GM12878 (cell line): ENCODE measurements at regions not wholly inside any gene's neighbourhood (a gene's known extent, or its start where the extent isn't known, plus 50 kb on each side); places are given as distances from the start of the nearest gene placed in this dataset.

Experiments
- ATAC-seq: fragments of 200-7000 bp; cut with Tn5 transposase; 3 replicates; pipeline ENCODE4 v1.9.1; 2020; ENCODE audit warnings: mild to moderate bottlenecking, moderate library complexity
- BruUV-seq: library from RNA; stranded (reverse); fragments of 400-500 nt; replicated peaks from 2 replicates; lab custom pipeline; 2021; lab: Mats Ljungman, UMichigan
- CTCF ChIA-PET: fragments of 300-600 bp; sonication (Branson Sonifier 250); formaldehyde crosslinking; extraction: SDS; loops from one replicate; lab custom pipeline; 2021; ENCODE audit warnings: inconsistent platforms; lab: Yijun Ruan, JAX
- POLR2A ChIA-PET: fragments of 350-600 bp; formaldehyde crosslinking; extraction: SDS; loops from one replicate; lab custom pipeline; 2021; ENCODE audit warnings: inconsistent platforms; lab: Charles Lee
- RAD21 ChIA-PET: fragments of 300-600 bp; sonication (Branson Sonifier 250); formaldehyde crosslinking; loops from one replicate; lab custom pipeline; 2023; ENCODE audit warnings: antibody characterized with exemption; ENCODE audit not compliant: unreplicated experiment; lab: Charles Lee
- SMC1A ChIA-PET: fragments of 300-600 bp; sonication (Branson Sonifier 250); formaldehyde crosslinking; loops from one replicate; lab custom pipeline; 2023; ENCODE audit not compliant: unreplicated experiment, uncharacterized antibody; lab: Charles Lee
- DNase-seq: peaks from one replicate; pipeline ENCODE4 v3.0.0-alpha.2; 2011; ENCODE audit warnings: low read depth, low spot score
- FAIRE-seq: peaks from 3 replicates; lab custom pipeline; 2011; peaks lifted over from hg19 to GRCh38; lab: Jason Lieb, UNC
- H2AFZ ChIP-seq: 2 replicates; pipeline ENCODE4 v1.6.0; 2011; ENCODE audit warnings: low read depth, low read length, control low read depth; ENCODE audit not compliant: control insufficient read depth
- H3K27ac ChIP-seq: 2 replicates; pipeline ENCODE4 v1.5.1; 2011; ENCODE audit warnings: control low read depth; ENCODE audit not compliant: control insufficient read depth, insufficient read depth
- H3K27me3 ChIP-seq, 2 experiments: replicated peaks in 1 of 2; 2 replicates each; pipeline versions ENCODE4 v1.6.0 to v1.6.1; 2011; ENCODE audit warnings: low read length in 1 of 2; ENCODE audit not compliant: control insufficient read depth in 2 of 2, insufficient read depth in 2 of 2
- H3K36me3 ChIP-seq, 2 experiments: 2 replicates each; pipeline ENCODE4 v1.5.1; 2011; ENCODE audit warnings: low read length in 1 of 2; ENCODE audit not compliant: control insufficient read depth in 2 of 2, insufficient read depth in 2 of 2
- H3K4me1 ChIP-seq: 2 replicates; pipeline ENCODE4 v1.6.1; 2011; ENCODE audit warnings: mild to moderate bottlenecking, low read length, moderate library complexity, mixed read lengths; ENCODE audit not compliant: control insufficient read depth, insufficient read depth
- H3K4me2 ChIP-seq: 2 replicates; pipeline ENCODE4 v1.6.0; 2011; ENCODE audit warnings: control low read depth; ENCODE audit not compliant: control insufficient read depth, insufficient read depth
- H3K4me3 ChIP-seq: fragments of 200-600 bp; sonication (generic); 2 replicates; pipeline ENCODE4 v1.5.1; 2016
- H3K79me2 ChIP-seq: 2 replicates; pipeline ENCODE4 v1.6.0; 2011; ENCODE audit warnings: low read length; ENCODE audit not compliant: control insufficient read depth, insufficient read depth
- H3K9ac ChIP-seq: 2 replicates; pipeline ENCODE4 v1.8.0; 2011; ENCODE audit warnings: low read length, control low read depth, mixed read lengths; ENCODE audit not compliant: control insufficient read depth, insufficient read depth
- H3K9me3 ChIP-seq: replicated peaks from 3 replicates; pipeline ENCODE4 v1.5.1; 2011; ENCODE audit warnings: mild to moderate bottlenecking, low read length; ENCODE audit not compliant: control insufficient read depth, insufficient read depth
- H4K20me1 ChIP-seq: 2 replicates; pipeline ENCODE4 v1.6.0; 2011; ENCODE audit not compliant: control insufficient read depth, insufficient read depth
- ATF7 ChIP-seq: fragments of 450-650 bp; IDR thresholded peaks from 2 replicates; pipeline ENCODE4 v1.6.1; 2016; ENCODE audit warnings: low read depth, mild to moderate bottlenecking
- DPF2 ChIP-seq: fragments of 450-650 bp; IDR thresholded peaks from 2 replicates; pipeline ENCODE4 v1.6.1; 2017; ENCODE audit warnings: mild to moderate bottlenecking
- EGR1 ChIP-seq, 2 experiments: IDR thresholded peaks; 1 replicate in 1 of 2; 2 replicates in 1 of 2; pipeline ENCODE4 v1.6.1; 2011 to 2012; ENCODE audit warnings: low read depth in 2 of 2, low read length in 2 of 2, borderline replicate concordance in 1 of 2, mild to moderate bottlenecking in 1 of 2, moderate library complexity in 1 of 2
- FOXK2 ChIP-seq: fragments of 450-650 bp; IDR thresholded peaks from 2 replicates; pipeline ENCODE4 v1.6.1; 2017; ENCODE audit warnings: mild to moderate bottlenecking, moderate library complexity
- KDM1A ChIP-seq: fragments of 200-600 bp; sonication (generic); IDR thresholded peaks from 2 replicates; pipeline ENCODE4 v1.6.1; 2016; ENCODE audit warnings: borderline replicate concordance
- MTA2 ChIP-seq: fragments of 450-650 bp; IDR thresholded peaks from 2 replicates; pipeline ENCODE4 v1.6.1; 2016; ENCODE audit warnings: low read depth, mild to moderate bottlenecking, moderate library complexity
- RAD51 ChIP-seq: fragments of 450-650 bp; IDR thresholded peaks from 2 replicates; pipeline ENCODE4 v1.6.1; 2016; ENCODE audit warnings: moderate library complexity, mild to moderate bottlenecking, inconsistent platforms
- ZBED1 ChIP-seq: IDR thresholded peaks from 2 replicates; pipeline ENCODE4 v1.6.1; 2016; ENCODE audit warnings: borderline replicate concordance
- ZNF622 ChIP-seq: fragments of 450-650 bp; IDR thresholded peaks from 2 replicates; pipeline ENCODE4 v1.6.1; 2017; ENCODE audit warnings: mild to moderate bottlenecking, inconsistent platforms
- ZZZ3 ChIP-seq: IDR thresholded peaks from 2 replicates; pipeline ENCODE4 v1.6.1; 2011; ENCODE audit warnings: low read depth; ENCODE audit not compliant: control insufficient read depth, insufficient read length
- WGBS: methylation state at CpG from one replicate; pipeline ENCODE4 v1.1.6; 2016; ENCODE audit warnings: low lambda C conversion rate; ENCODE audit not compliant: insufficient replicate concordance, insufficient coverage; ENCODE audit errors: missing lambda C conversion rate; 5-methylcytosine and 5-hydroxymethylcytosine counted together
- in situ Hi-C: fragments of 300-500 bp; cut with MboI; formaldehyde crosslinking; loops from 9 replicates; pipeline ENCODE4 v1.14.3; 2018; ENCODE audit warnings: mixed read lengths
- intact Hi-C: fragments of 100-400 bp; cut with micrococcal nuclease; formaldehyde crosslinking; loops from one replicate; pipeline ENCODE4 v1.14.2; 2022; ENCODE audit not compliant: unreplicated experiment
- TF ChIP-seq, protein P1 (sequence below): IDR thresholded peaks from 2 replicates; pipeline ENCODE4 v1.6.1; 2012; ENCODE audit warnings: low read depth, low read length, improper control_type of control experiment
- TF ChIP-seq, protein P2 (sequence below): IDR thresholded peaks from 2 replicates; pipeline ENCODE4 v1.6.1; 2012; ENCODE audit warnings: low read length, inconsistent platforms

DNA sequence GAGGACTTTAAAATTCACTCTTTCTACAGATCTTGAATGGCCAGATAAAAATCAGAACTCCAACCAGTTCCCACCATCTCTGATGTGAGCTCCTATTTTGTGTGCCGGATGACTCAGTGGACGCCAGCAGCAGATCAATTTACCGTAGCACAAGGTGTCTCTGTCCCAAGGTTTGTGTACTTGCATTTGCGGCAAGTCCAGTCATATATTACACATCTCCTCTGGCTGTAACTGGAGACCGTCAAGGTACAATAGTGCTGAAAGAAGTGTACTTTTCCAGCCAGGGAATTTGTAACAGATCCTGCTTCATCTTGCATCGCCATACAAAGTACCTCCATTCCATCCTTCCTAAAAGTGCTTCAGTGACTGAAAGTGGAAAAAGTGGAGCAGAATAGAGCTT, 108.2 kb upstream of the SORBS2 start:
- no peaks in the 10 kb centered on the region for H3K9me3 ChIP-seq
- TF ChIP-seq ZZZ3 (no peak), FOXK2 (no peak), ATF7 (no peak), RAD51 (no peak), ZNF622 (no peak)
- TF ChIP-seq, protein P1, sequence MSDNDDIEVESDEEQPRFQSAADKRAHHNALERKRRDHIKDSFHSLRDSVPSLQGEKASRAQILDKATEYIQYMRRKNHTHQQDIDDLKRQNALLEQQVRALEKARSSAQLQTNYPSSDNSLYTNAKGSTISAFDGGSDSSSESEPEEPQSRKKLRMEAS: no peak
- no peak overlapping the region for H3K4me2 ChIP-seq
- ChIA-PET SMC1A (no interaction called here), POLR2A (no interaction called here), CTCF (no interaction called here), RAD21 (no interaction called here)
- no peaks in the 10 kb centered on the region for H3K36me3 ChIP-seq
- WGBS: 50% methylated on average over 6 of the region's 6 CpGs
- H3K4me3 ChIP-seq: no peak overlapping the region
- H4K20me1 ChIP-seq: no peaks in the 10 kb centered on the region
- H3K79me2 ChIP-seq: no peaks in the 10 kb centered on the region
- intact Hi-C loops: no loop called here
- no TSS peak for BruUV-seq
- H3K27ac ChIP-seq: no peak overlapping the region
- no peak for DNase-seq
- no peak overlapping the region for H2AFZ ChIP-seq
- in situ Hi-C loops: no loop called here
- H3K4me1 ChIP-seq: no peaks in the 10 kb centered on the region
- FAIRE-seq: no peak
- no peaks in the 10 kb centered on the region for H3K27me3 ChIP-seq
- no peak overlapping the region for H3K9ac ChIP-seq
- no peak for ATAC-seq

GRCh38 chr4:185920691-185921260, 108.8 kb upstream of the SORBS2 start:
- no peaks in the 10 kb centered on the region for H4K20me1 ChIP-seq
- RAD21 ChIA-PET: no interaction called here
- no peak overlapping the region for H3K9ac ChIP-seq
- H3K4me2 ChIP-seq: no peak overlapping the region
- no peaks in the 10 kb centered on the region for H3K4me1 ChIP-seq
- no peaks in the 10 kb centered on the region for H3K79me2 ChIP-seq
- FAIRE-seq (no peak), ATAC-seq (no peak), DNase-seq (no peak)
- no peaks in the 10 kb centered on the region for H3K9me3 ChIP-seq
- H3K36me3 ChIP-seq: no peaks in the 10 kb centered on the region
- H3K4me3 ChIP-seq: no peak overlapping the region
- SMC1A ChIA-PET: no interaction called here
- intact Hi-C loops: no loop called here
- in situ Hi-C loops: no loop called here
- H3K27me3 ChIP-seq: no peaks in the 10 kb centered on the region
- TF ChIP-seq ZBED1 (no peak), FOXK2 (no peak), KDM1A (no peak), EGR1 (IDR thresholded peaks at IDR 0.05; ENCODE audit: borderline replicate concordance in 1 of 2, low read depth in 2 of 2, low read length in 2 of 2) (no peak), MTA2 (no peak), DPF2 (no peak)
- TF ChIP-seq, protein P2, sequence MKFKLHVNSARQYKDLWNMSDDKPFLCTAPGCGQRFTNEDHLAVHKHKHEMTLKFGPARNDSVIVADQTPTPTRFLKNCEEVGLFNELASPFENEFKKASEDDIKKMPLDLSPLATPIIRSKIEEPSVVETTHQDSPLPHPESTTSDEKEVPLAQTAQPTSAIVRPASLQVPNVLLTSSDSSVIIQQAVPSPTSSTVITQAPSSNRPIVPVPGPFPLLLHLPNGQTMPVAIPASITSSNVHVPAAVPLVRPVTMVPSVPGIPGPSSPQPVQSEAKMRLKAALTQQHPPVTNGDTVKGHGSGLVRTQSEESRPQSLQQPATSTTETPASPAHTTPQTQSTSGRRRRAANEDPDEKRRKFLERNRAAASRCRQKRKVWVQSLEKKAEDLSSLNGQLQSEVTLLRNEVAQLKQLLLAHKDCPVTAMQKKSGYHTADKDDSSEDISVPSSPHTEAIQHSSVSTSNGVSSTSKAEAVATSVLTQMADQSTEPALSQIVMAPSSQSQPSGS: no peak
- 26% methylated on average over 10 of the region's 10 CpGs for WGBS
- H2AFZ ChIP-seq: no peak overlapping the region
- BruUV-seq: no TSS peak
- CTCF ChIA-PET: no interaction called here
- no peak overlapping the region for H3K27ac ChIP-seq
- POLR2A ChIA-PET: no interaction called here
